Ovary (tissue), 7 donors: ENCODE measurements at regions not wholly inside any gene's neighbourhood (a gene's known extent, or its start where the extent isn't known, plus 50 kb on each side); places are given as distances from the start of the nearest gene placed in this dataset.

Experiments
- DNase-seq, 5 donors: peaks; one replicate each; pipeline ENCODE4 v3.0.0-alpha.2; 2019 to 2020
- H3K27ac ChIP-seq, 2 donors: fragments of 200-600 bp; one replicate each; pipeline versions ENCODE4 v1.5.1 to v1.8.0; 2019 to 2022
- H3K27me3 ChIP-seq: fragments of 200-600 bp; one replicate; pipeline ENCODE4 v1.8.0; 2022
- H3K36me3 ChIP-seq: fragments of 200-600 bp; sonication (generic); one replicate; pipeline ENCODE4 v1.5.1; 2019
- H3K4me1 ChIP-seq: one replicate; pipeline ENCODE4 v1.8.1; 2013; ENCODE audit warnings: mild to moderate bottlenecking, moderate library complexity; ENCODE audit not compliant: insufficient read depth
- H3K4me3 ChIP-seq: fragments of 200-600 bp; sonication (generic); one replicate; pipeline ENCODE4 v1.5.1; 2017
- H3K9me3 ChIP-seq, 2 donors: fragments of 200-600 bp in 1 of 2; sonication (generic) in 1 of 2; one replicate each; pipeline versions ENCODE4 v1.5.1 to v1.8.1; 2013 to 2019; ENCODE audit warnings: mild to moderate bottlenecking in 1 of 2, moderate library complexity in 1 of 2
- CTCF ChIP-seq, 3 donors: fragments of 450-650 bp in 2 of 3; fragments of 200-600 bp in 1 of 3; IDR thresholded peaks; one replicate each; pipeline versions ENCODE4 v1.5.1 to v1.8.0; 2016 to 2022; ENCODE audit warnings: antibody characterized with exemption in 3 of 3, mild to moderate bottlenecking in 1 of 3
- EP300 ChIP-seq: sonication (generic); formaldehyde crosslinking; IDR thresholded peaks from one replicate; pipeline ENCODE4 v1.6.1; 2017; ENCODE audit warnings: antibody characterized with exemption
- POLR2A ChIP-seq: fragments of 450-650 bp; IDR thresholded peaks from one replicate; pipeline ENCODE4 v1.6.1; 2017; ENCODE audit warnings: antibody characterized with exemption, mild to moderate bottlenecking, moderate library complexity
- WGBS, 3 donors: extraction: QIAGEN DNeasy Blood & Tissue Kit in 1 of 3; methylation state at CpG; one replicate each; pipeline versions ENCODE4 v1.1.5 to v1.1.7; 2013 to 2017; 5-methylcytosine and 5-hydroxymethylcytosine counted together
- intact Hi-C, 4 donors: fragments of 100-400 bp; cut with DNase I; formaldehyde crosslinking; loops; one replicate each; pipeline versions ENCODE4 v1.11.0 to v1.15.1; 2022 to 2023
- donor health status: DM: no; HTN: no; CAD: no; lungs with moderate emphysema.
- donor health status: DM: no; HTN: no; CAD: no.
- donor health status: Bipolar disorder and iron deficiency.
- donor health status: DM: no; HTN: no; CAD: no.
- donor health status: DM: yes; HTN: yes; CAD: no.

- 83 to 91% (median 87%) methylated on average over 3 of the region's 3 CpGs for WGBS, 3 donors
- Histone ChIP-seq H3K27ac (no peak overlapping the region), H3K36me3 (no peaks in the 10 kb centered on the region), H3K9me3 (no peaks in the 10 kb centered on the region), H3K4me1 (no peaks in the 10 kb centered on the region), H3K27me3 (no peaks in the 10 kb centered on the region), H3K4me3 (no peak overlapping the region)
- intact Hi-C loops: no loop called here
- DNase-seq: no peak
- TF ChIP-seq EP300 (no peak), POLR2A (no peak), CTCF (IDR thresholded peaks at IDR 0.05) (no peak)
Measured at GRCh38 chr16:63346000-63346399, 1309.8 kb upstream of the CDH8 start.

- Histone ChIP-seq H3K36me3 (no peaks in the 10 kb centered on the region), H3K4me1 (no peaks in the 10 kb centered on the region), H3K4me3 (no peak overlapping the region), H3K27ac (no peak overlapping the region), H3K9me3 (no peaks in the 10 kb centered on the region), H3K27me3 (no peaks in the 10 kb centered on the region)
- TF ChIP-seq EP300: no peak
- TF ChIP-seq POLR2A: no peak
- no peak for TF ChIP-seq CTCF (IDR thresholded peaks at IDR 0.05)
- DNase-seq: no peak
- intact Hi-C loops: no loop called here
- WGBS, 3 donors: 62 to 79% (median 79%) methylated on average over 1 of the region's 1 CpG
Measured at GRCh38 chr16:63337264-63337663, 1301.0 kb upstream of the CDH8 start.

GRCh38 chr16:63331111-63331510 is 1294.9 kb upstream of the CDH8 start:
- Histone ChIP-seq H3K36me3 (no peaks in the 10 kb centered on the region), H3K27me3 (no peaks in the 10 kb centered on the region), H3K9me3 (no peaks in the 10 kb centered on the region), H3K4me3 (no peak overlapping the region), H3K27ac (no peak overlapping the region), H3K4me1 (no peaks in the 10 kb centered on the region)
- WGBS, 3 donors: 80 to 84% (median 84%) methylated on average over 3 of the region's 3 CpGs
- no peak for DNase-seq
- intact Hi-C loops: no loop called here
- TF ChIP-seq CTCF (IDR thresholded peaks at IDR 0.05) (no peak), POLR2A (no peak), EP300 (no peak)

- Histone ChIP-seq H3K36me3 (no peaks in the 10 kb centered on the region), H3K27me3 (no peaks in the 10 kb centered on the region), H3K4me3 (no peak overlapping the region), H3K9me3 (no peaks in the 10 kb centered on the region), H3K4me1 (no peaks in the 10 kb centered on the region), H3K27ac (no peak overlapping the region)
- no peak for DNase-seq
- TF ChIP-seq POLR2A (no peak), EP300 (no peak), CTCF (IDR thresholded peaks at IDR 0.05) (no peak)
- intact Hi-C loops: no loop called here
- 84 to 96% (median 89%) methylated on average over 3 of the region's 3 CpGs for WGBS, 3 donors
Measured at GRCh38 chr16:63326736-63327339, 1290.6 kb upstream of the CDH8 start.
